ENCODE measurements at regions not wholly inside any gene's neighbourhood (a gene's known extent, or its start where the extent isn't known, plus 50 kb on each side); places are given as distances from the start of the nearest gene placed in this dataset.

DNA sequence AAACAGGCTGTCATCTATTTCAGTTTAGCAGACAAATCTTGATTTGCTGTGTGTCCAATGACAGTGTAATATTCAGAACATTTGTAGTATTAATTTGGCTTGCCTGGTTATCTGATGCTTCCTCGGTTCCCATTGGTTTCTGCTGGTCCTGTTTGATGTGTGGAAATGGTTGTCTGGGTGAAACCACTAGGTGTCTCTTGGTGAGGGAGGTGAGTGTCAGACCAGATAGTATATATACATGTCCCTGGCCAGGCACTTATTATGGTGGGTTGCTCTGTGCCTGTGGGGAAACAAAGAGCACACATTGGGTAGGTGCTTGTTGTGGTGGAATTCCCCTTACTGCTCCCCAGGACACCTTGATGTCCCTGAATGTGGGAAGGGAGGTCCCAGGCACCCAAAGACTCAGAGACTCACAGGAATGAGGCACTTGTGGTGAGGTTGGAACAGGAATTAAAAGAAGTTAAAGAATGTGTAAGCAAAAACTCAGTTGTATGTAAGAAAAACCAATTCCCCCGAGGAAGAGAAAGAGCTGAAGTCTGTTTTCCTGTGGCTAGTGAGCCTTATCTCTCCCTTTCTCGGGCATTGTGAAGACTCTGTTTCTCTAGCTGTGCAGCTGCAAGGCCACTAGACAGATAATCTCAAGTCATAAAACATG is 1519.1 kb downstream of the BRINP3 start:
- TF ChIP-seq POLR2A (IDR thresholded peaks at IDR 0.05; ENCODE audit: low read length) = no peak
- TF ChIP-seq, protein P1, sequence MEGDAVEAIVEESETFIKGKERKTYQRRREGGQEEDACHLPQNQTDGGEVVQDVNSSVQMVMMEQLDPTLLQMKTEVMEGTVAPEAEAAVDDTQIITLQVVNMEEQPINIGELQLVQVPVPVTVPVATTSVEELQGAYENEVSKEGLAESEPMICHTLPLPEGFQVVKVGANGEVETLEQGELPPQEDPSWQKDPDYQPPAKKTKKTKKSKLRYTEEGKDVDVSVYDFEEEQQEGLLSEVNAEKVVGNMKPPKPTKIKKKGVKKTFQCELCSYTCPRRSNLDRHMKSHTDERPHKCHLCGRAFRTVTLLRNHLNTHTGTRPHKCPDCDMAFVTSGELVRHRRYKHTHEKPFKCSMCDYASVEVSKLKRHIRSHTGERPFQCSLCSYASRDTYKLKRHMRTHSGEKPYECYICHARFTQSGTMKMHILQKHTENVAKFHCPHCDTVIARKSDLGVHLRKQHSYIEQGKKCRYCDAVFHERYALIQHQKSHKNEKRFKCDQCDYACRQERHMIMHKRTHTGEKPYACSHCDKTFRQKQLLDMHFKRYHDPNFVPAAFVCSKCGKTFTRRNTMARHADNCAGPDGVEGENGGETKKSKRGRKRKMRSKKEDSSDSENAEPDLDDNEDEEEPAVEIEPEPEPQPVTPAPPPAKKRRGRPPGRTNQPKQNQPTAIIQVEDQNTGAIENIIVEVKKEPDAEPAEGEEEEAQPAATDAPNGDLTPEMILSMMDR (IDR thresholded peaks at IDR 0.05) = no peak
- TF ChIP-seq CHD2 (IDR thresholded peaks at IDR 0.05; ENCODE audit: low read length, partially characterized antibody) = no peak
- no peak for TF ChIP-seq EP300 (IDR thresholded peaks at IDR 0.05)
- TF ChIP-seq KDM1A (IDR thresholded peaks at IDR 0.05; ENCODE audit: low read depth) = no peak
- TF ChIP-seq, protein P2, sequence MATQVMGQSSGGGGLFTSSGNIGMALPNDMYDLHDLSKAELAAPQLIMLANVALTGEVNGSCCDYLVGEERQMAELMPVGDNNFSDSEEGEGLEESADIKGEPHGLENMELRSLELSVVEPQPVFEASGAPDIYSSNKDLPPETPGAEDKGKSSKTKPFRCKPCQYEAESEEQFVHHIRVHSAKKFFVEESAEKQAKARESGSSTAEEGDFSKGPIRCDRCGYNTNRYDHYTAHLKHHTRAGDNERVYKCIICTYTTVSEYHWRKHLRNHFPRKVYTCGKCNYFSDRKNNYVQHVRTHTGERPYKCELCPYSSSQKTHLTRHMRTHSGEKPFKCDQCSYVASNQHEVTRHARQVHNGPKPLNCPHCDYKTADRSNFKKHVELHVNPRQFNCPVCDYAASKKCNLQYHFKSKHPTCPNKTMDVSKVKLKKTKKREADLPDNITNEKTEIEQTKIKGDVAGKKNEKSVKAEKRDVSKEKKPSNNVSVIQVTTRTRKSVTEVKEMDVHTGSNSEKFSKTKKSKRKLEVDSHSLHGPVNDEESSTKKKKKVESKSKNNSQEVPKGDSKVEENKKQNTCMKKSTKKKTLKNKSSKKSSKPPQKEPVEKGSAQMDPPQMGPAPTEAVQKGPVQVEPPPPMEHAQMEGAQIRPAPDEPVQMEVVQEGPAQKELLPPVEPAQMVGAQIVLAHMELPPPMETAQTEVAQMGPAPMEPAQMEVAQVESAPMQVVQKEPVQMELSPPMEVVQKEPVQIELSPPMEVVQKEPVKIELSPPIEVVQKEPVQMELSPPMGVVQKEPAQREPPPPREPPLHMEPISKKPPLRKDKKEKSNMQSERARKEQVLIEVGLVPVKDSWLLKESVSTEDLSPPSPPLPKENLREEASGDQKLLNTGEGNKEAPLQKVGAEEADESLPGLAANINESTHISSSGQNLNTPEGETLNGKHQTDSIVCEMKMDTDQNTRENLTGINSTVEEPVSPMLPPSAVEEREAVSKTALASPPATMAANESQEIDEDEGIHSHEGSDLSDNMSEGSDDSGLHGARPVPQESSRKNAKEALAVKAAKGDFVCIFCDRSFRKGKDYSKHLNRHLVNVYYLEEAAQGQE (IDR thresholded peaks at IDR 0.05) = no peak
- TF ChIP-seq, protein P3, sequence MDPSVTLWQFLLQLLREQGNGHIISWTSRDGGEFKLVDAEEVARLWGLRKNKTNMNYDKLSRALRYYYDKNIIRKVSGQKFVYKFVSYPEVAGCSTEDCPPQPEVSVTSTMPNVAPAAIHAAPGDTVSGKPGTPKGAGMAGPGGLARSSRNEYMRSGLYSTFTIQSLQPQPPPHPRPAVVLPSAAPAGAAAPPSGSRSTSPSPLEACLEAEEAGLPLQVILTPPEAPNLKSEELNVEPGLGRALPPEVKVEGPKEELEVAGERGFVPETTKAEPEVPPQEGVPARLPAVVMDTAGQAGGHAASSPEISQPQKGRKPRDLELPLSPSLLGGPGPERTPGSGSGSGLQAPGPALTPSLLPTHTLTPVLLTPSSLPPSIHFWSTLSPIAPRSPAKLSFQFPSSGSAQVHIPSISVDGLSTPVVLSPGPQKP (IDR thresholded peaks at IDR 0.05; ENCODE audit: low read depth, low read length) = no peak
- TF ChIP-seq NR3C1 (IDR thresholded peaks at IDR 0.05) = no peak
- no peak for TF ChIP-seq ZSCAN20 (CRISPR knock-in tag; IDR thresholded peaks at IDR 0.05)
- no peak for TF ChIP-seq MAZ (IDR thresholded peaks at IDR 0.05; ENCODE audit: borderline replicate concordance, low read depth, low read length)
- no peak for TF ChIP-seq HDAC2 (IDR thresholded peaks at IDR 0.05)

All from A549 (cell line).